Endothelial cell of umbilical vein (primary cell): ENCODE measurements at regions not wholly inside any gene's neighbourhood (a gene's known extent, or its start where the extent isn't known, plus 50 kb on each side); places are given as distances from the start of the nearest gene placed in this dataset.

ENCODE experiments used
- BruUV-seq: library from RNA; stranded (reverse); fragments of 400-500 nt; replicated peaks from 2 replicates; lab custom pipeline; 2021; lab: Mats Ljungman, UMichigan
- CTCF ChIA-PET: fragments of 300-600, 350-600 bp; sonication (Branson Sonifier 250); formaldehyde crosslinking; loops from one replicate; lab custom pipeline; 2021; ENCODE audit warnings: antibody characterized with exemption, inconsistent platforms; lab: Charles Lee
- POLR2A ChIA-PET: fragments of 300-600, 350-600 bp; sonication (Branson Sonifier 250); formaldehyde crosslinking; loops from one replicate; lab custom pipeline; 2021; ENCODE audit warnings: antibody characterized with exemption, inconsistent platforms; lab: Charles Lee
- DNase-seq: peaks from one replicate; pipeline ENCODE4 v3.0.0-alpha.2; 2011; ENCODE audit warnings: low read depth, low spot score
- FAIRE-seq: peaks from 2 replicates; lab custom pipeline; 2011; peaks lifted over from hg19 to GRCh38; lab: Jason Lieb, UNC
- H2AFZ ChIP-seq: 2 replicates; pipeline ENCODE4 v1.6.0; 2012; ENCODE audit warnings: low read depth, low read length, control low read depth, inconsistent platforms
- H3K27ac ChIP-seq: 2 replicates; pipeline ENCODE4 v1.5.1; 2011; ENCODE audit warnings: low read depth, mild to moderate bottlenecking, control low read depth, low read length, moderate library complexity; ENCODE audit not compliant: insufficient read depth
- H3K27me3 ChIP-seq, 2 experiments: 2 replicates each; pipeline versions ENCODE4 v1.6.0 to v1.6.1; 2011; ENCODE audit warnings: low read length in 2 of 2, mixed read lengths in 1 of 2; ENCODE audit not compliant: control insufficient read depth in 2 of 2, insufficient read depth in 2 of 2
- H3K36me3 ChIP-seq, 2 experiments: 2 replicates in 1 of 2; 3 replicates in 1 of 2; pipeline ENCODE4 v1.5.1; 2011; ENCODE audit warnings: low read length in 2 of 2, mild to moderate bottlenecking in 1 of 2, moderate library complexity in 1 of 2; ENCODE audit not compliant: control insufficient read depth in 2 of 2, insufficient read depth in 2 of 2; ENCODE audit errors: extremely low read depth in 1 of 2
- H3K4me1 ChIP-seq: 3 replicates; pipeline ENCODE4 v1.5.1; 2011; ENCODE audit warnings: mild to moderate bottlenecking, low read length; ENCODE audit not compliant: control insufficient read depth, insufficient read depth; ENCODE audit errors: extremely low read depth
- H3K4me2 ChIP-seq: 2 replicates; pipeline ENCODE4 v1.6.1; 2011; ENCODE audit warnings: low read length, control low read depth, mixed read lengths; ENCODE audit not compliant: insufficient read depth
- H3K4me3 ChIP-seq, 3 experiments: fragments of 200-600 bp in 1 of 3; sonication (generic), shearing (Covaris generic) in 1 of 3; replicated peaks in 1 of 3; 2 replicates each; pipeline ENCODE4 v1.5.1; 2011 to 2016; ENCODE audit warnings: control low read depth in 3 of 3, low read length in 3 of 3, mild to moderate bottlenecking in 2 of 3, inconsistent platforms in 1 of 3, low read depth in 1 of 3, moderate library complexity in 1 of 3; ENCODE audit not compliant: insufficient read depth in 1 of 3
- H3K79me2 ChIP-seq: 2 replicates; pipeline ENCODE4 v1.6.0; 2012; ENCODE audit warnings: low read length, inconsistent platforms; ENCODE audit not compliant: control insufficient read depth, insufficient read depth
- H3K9ac ChIP-seq: replicated peaks from 2 replicates; pipeline ENCODE3; 2011; ENCODE audit warnings: low read length, control low read depth; ENCODE audit not compliant: insufficient read depth; ENCODE audit errors: extremely low read depth
- H3K9me1 ChIP-seq: replicated peaks from 3 replicates; pipeline ENCODE4 v1.6.0; 2011; ENCODE audit warnings: mild to moderate bottlenecking, low read length; ENCODE audit not compliant: control insufficient read depth, insufficient read depth; ENCODE audit errors: extremely low read depth
- H3K9me3 ChIP-seq: replicated peaks from 2 replicates; pipeline ENCODE4 v1.5.1; 2012; ENCODE audit warnings: low read length, inconsistent platforms; ENCODE audit not compliant: control insufficient read depth, insufficient read depth
- H4K20me1 ChIP-seq: replicated peaks from 2 replicates; pipeline ENCODE3; 2011; ENCODE audit warnings: mild to moderate bottlenecking, low read length; ENCODE audit not compliant: control insufficient read depth, insufficient read depth; ENCODE audit errors: extremely low read depth
- EZH2 ChIP-seq: IDR thresholded peaks from 2 replicates; pipeline ENCODE4 v1.6.1; 2012; ENCODE audit warnings: borderline replicate concordance, low read depth, mild to moderate bottlenecking, moderate library complexity, low read length, inconsistent platforms; ENCODE audit not compliant: severe bottlenecking
- FOS ChIP-seq: IDR thresholded peaks from 2 replicates; pipeline ENCODE4 v1.6.1; 2011; ENCODE audit warnings: mild to moderate bottlenecking, low read length, moderate library complexity, borderline replicate concordance; ENCODE audit not compliant: insufficient read depth
- GATA2 ChIP-seq: IDR thresholded peaks from 2 replicates; pipeline ENCODE4 v1.7.0; 2011; ENCODE audit warnings: low read depth, mild to moderate bottlenecking, moderate library complexity, mixed read lengths, low read length; ENCODE audit not compliant: insufficient read length, insufficient read depth
- JUN ChIP-seq: IDR thresholded peaks from 2 replicates; pipeline ENCODE4 v1.6.1; 2011; ENCODE audit warnings: borderline replicate concordance, low read depth; ENCODE audit not compliant: insufficient read length, insufficient read depth
- MYC ChIP-seq: IDR thresholded peaks from one replicate; pipeline ENCODE4 v1.6.1; 2011; ENCODE audit warnings: mild to moderate bottlenecking, low read depth, low read length
- POLR2A ChIP-seq: IDR thresholded peaks from 2 replicates; pipeline ENCODE4 v1.6.1; 2012; ENCODE audit warnings: low read depth, mild to moderate bottlenecking, control low read depth, low read length
- POLR2AphosphoS5 ChIP-seq: IDR thresholded peaks from 2 replicates; pipeline ENCODE4 v1.6.1; 2012; ENCODE audit warnings: low read depth, mild to moderate bottlenecking, control low read depth, low read length, moderate library complexity; ENCODE audit not compliant: insufficient read depth
- dilution Hi-C: fragments of 300-500 bp; cut with MboI; formaldehyde crosslinking; loops from one replicate; pipeline ENCODE4 v1.15.0; 2019; ENCODE audit warnings: low sequenced_read_pairs; ENCODE audit not compliant: extremely low pct_ligation_motif_present
- intact Hi-C: fragments of 100-400 bp; cut with micrococcal nuclease; formaldehyde crosslinking; loops from one replicate; pipeline ENCODE4 v1.10.0; 2022
- TF ChIP-seq, protein P1 (sequence below), 2 donors: IDR thresholded peaks; 1 replicate in 1 of 2; 2 replicates in 1 of 2; pipeline ENCODE4 v1.5.1; 2011; ENCODE audit warnings: low read length in 2 of 2, mild to moderate bottlenecking in 2 of 2, moderate library complexity in 2 of 2, control low read depth in 1 of 2, inconsistent platforms in 1 of 2, low read depth in 1 of 2; ENCODE audit not compliant: insufficient read depth in 1 of 2; ENCODE audit errors: extremely low read depth in 1 of 2
- TF ChIP-seq, protein P2 (sequence below): IDR thresholded peaks from 2 replicates; pipeline ENCODE4 v1.6.1; 2011; ENCODE audit not compliant: insufficient read depth, insufficient read length

DNA sequence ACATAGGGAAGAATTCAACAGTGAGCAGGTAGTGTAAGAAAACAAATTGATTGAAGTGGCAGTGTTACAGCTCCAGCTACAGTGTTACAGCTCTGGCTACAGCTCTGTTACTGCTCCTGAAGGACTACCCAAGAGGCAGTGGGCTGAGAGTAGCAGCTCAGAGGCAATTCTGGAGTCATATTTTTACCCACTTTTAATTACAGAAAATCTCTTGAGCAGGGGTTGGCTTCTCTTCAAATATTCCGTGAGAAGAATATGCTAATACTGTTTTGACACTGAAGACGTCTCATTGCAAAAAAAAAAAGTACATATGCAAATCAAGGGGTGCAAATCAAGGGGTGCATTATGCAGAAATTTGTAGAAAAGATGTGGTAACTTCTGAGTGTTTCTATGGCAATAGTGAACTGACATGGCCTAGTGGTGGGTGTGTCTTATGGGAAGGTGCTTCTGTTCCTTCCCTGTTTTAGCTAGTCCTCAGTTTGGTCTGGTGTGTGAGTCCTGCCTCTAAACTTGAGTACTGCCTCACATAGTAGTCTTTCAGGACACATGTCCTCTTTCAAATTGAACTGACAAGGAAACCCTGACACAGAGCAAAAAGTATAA lies 630.8 kb upstream of the AMELY start:
- CTCF ChIA-PET: no interaction called here
- TF ChIP-seq, protein P1, sequence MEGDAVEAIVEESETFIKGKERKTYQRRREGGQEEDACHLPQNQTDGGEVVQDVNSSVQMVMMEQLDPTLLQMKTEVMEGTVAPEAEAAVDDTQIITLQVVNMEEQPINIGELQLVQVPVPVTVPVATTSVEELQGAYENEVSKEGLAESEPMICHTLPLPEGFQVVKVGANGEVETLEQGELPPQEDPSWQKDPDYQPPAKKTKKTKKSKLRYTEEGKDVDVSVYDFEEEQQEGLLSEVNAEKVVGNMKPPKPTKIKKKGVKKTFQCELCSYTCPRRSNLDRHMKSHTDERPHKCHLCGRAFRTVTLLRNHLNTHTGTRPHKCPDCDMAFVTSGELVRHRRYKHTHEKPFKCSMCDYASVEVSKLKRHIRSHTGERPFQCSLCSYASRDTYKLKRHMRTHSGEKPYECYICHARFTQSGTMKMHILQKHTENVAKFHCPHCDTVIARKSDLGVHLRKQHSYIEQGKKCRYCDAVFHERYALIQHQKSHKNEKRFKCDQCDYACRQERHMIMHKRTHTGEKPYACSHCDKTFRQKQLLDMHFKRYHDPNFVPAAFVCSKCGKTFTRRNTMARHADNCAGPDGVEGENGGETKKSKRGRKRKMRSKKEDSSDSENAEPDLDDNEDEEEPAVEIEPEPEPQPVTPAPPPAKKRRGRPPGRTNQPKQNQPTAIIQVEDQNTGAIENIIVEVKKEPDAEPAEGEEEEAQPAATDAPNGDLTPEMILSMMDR (IDR thresholded peaks at IDR 0.05; ENCODE audit: extremely low read depth in 1 of 2, insufficient read depth in 1 of 2, low read depth in 1 of 2, low read length in 2 of 2): no peak
- TF ChIP-seq FOS: no peak
- TF ChIP-seq POLR2A: no peak
- TF ChIP-seq, protein P2, sequence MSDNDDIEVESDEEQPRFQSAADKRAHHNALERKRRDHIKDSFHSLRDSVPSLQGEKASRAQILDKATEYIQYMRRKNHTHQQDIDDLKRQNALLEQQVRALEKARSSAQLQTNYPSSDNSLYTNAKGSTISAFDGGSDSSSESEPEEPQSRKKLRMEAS: no peak
- TF ChIP-seq MYC: no peak
- TF ChIP-seq POLR2AphosphoS5: no peak
- TF ChIP-seq EZH2: no peak
- TF ChIP-seq GATA2: no peak
- TF ChIP-seq JUN: no peak
- H3K4me1 ChIP-seq: peaks cover 7% of the 10 kb centered on the region
- H3K9me1 ChIP-seq: no peaks in the 10 kb centered on the region
- no peaks in the 10 kb centered on the region for H3K79me2 ChIP-seq
- intact Hi-C loops: loop anchor here (10.0 kb wide), 1 partner anchor 168 kb away; no protein-coding TSS in a partner anchor
- H3K9ac ChIP-seq: no peak overlapping the region
- dilution Hi-C loops: no loop called here
- H2AFZ ChIP-seq: no peak overlapping the region
- no peak overlapping the region for H3K4me2 ChIP-seq
- DNase-seq (no peak), FAIRE-seq (no peak)
- BruUV-seq: no TSS peak
- POLR2A ChIA-PET: no interaction called here
- H3K36me3 ChIP-seq: no peaks in the 10 kb centered on the region
- H3K27me3 ChIP-seq: no peaks in the 10 kb centered on the region
- no peaks in the 10 kb centered on the region for H4K20me1 ChIP-seq
- no peak overlapping the region for H3K4me3 ChIP-seq
- no peak overlapping the region for H3K27ac ChIP-seq
- no peaks in the 10 kb centered on the region for H3K9me3 ChIP-seq
